Neural progenitor cell (in vitro differentiated cells): ENCODE measurements at regions not wholly inside any gene's neighbourhood (a gene's known extent, or its start where the extent isn't known, plus 50 kb on each side); places are given as distances from the start of the nearest gene placed in this dataset.

Source experiments
- EZH2 ChIP-seq: fragments of 200-600 bp; sonication (generic); IDR thresholded peaks from 2 replicates; pipeline ENCODE4 v1.6.1; 2017; ENCODE audit warnings: antibody characterized with exemption, mild to moderate bottlenecking, moderate library complexity
- EZH2phosphoT487 ChIP-seq: fragments of 200-600 bp; sonication (generic); IDR thresholded peaks from 2 replicates; pipeline ENCODE4 v1.6.1; 2017; ENCODE audit warnings: antibody characterized with exemption
- TF ChIP-seq, protein P1 (sequence below): fragments of 200-600 bp; sonication (generic); IDR thresholded peaks from 2 replicates; pipeline ENCODE4 v1.5.1; 2017; ENCODE audit warnings: antibody characterized with exemption, mild to moderate bottlenecking

DNA sequence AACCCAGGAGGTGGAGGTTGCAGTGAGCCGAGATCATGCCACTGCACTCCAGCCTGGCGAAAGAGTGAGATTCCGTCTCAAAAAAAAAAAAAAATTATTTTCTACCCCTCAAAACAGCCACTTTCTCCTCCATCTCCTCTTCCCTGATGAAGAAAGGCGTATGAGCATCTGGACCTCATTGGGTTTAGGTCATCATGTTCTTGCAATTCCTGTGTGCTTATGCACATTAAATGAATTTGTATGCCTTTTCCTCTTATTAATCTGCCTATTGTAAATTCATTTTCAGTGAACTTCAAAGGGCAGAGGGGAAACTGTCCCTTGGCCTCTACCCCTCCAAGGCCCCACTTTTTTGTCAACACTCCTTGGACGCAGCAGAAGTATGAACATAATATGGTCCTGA is 117.8 kb downstream of the RPLP1 start:
- TF ChIP-seq, protein P1, sequence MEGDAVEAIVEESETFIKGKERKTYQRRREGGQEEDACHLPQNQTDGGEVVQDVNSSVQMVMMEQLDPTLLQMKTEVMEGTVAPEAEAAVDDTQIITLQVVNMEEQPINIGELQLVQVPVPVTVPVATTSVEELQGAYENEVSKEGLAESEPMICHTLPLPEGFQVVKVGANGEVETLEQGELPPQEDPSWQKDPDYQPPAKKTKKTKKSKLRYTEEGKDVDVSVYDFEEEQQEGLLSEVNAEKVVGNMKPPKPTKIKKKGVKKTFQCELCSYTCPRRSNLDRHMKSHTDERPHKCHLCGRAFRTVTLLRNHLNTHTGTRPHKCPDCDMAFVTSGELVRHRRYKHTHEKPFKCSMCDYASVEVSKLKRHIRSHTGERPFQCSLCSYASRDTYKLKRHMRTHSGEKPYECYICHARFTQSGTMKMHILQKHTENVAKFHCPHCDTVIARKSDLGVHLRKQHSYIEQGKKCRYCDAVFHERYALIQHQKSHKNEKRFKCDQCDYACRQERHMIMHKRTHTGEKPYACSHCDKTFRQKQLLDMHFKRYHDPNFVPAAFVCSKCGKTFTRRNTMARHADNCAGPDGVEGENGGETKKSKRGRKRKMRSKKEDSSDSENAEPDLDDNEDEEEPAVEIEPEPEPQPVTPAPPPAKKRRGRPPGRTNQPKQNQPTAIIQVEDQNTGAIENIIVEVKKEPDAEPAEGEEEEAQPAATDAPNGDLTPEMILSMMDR = no peak
- TF ChIP-seq EZH2 (no peak), EZH2phosphoT487 (no peak)
